HCT116 (cell line): ENCODE measurements at regions not wholly inside any gene's neighbourhood (a gene's known extent, or its start where the extent isn't known, plus 50 kb on each side); places are given as distances from the start of the nearest gene placed in this dataset.

ENCODE experiments used
- EZH2 ChIP-seq: fragments of 200-600 bp; sonication (generic); IDR thresholded peaks from 2 replicates; pipeline ENCODE4 v1.6.1; 2017; ENCODE audit warnings: antibody characterized with exemption, mixed run types
- EZH2phosphoT487 ChIP-seq: fragments of 200-600 bp; IDR thresholded peaks from 2 replicates; pipeline ENCODE4 v1.6.1; 2018; ENCODE audit warnings: antibody characterized with exemption, borderline replicate concordance
- POLR2A ChIP-seq: IDR thresholded peaks from 2 replicates; pipeline ENCODE4 v1.7.0; 2011; ENCODE audit warnings: borderline replicate concordance; ENCODE audit not compliant: insufficient read depth, insufficient read length; ENCODE audit errors: extremely low read depth
- POLR2AphosphoS5 ChIP-seq: IDR thresholded peaks from 2 replicates; pipeline ENCODE4 v1.6.1; 2011; ENCODE audit warnings: mild to moderate bottlenecking, low read depth, low read length, moderate library complexity
- SIN3A ChIP-seq: IDR thresholded peaks from 2 replicates; pipeline ENCODE4 v1.6.1; 2012; ENCODE audit warnings: low read depth
- SP1 ChIP-seq: IDR thresholded peaks from 2 replicates; pipeline ENCODE4 v1.6.1; 2012; ENCODE audit warnings: low read depth
- TCF7L2 ChIP-seq: IDR thresholded peaks from 2 replicates; pipeline ENCODE4 v1.7.0; 2011; ENCODE audit warnings: borderline replicate concordance, inconsistent platforms; ENCODE audit not compliant: insufficient read depth, insufficient read length; ENCODE audit errors: extremely low read depth
- YY1 ChIP-seq: IDR thresholded peaks from 2 replicates; pipeline ENCODE4 v1.6.1; 2011; ENCODE audit warnings: low read length, low read depth, moderate library complexity, mild to moderate bottlenecking; ENCODE audit not compliant: insufficient replicate concordance; ENCODE audit errors: extremely low read depth
- ZFX ChIP-seq: fragments of 450-650 bp; IDR thresholded peaks from 2 replicates; pipeline ENCODE4 v1.6.1; 2017
- TF ChIP-seq, protein P1 (sequence below), 3 experiments: fragments of 200-600 bp in 1 of 3; sonication (generic) in 1 of 3; IDR thresholded peaks in 2 of 3; conservative IDR thresholded peaks in 1 of 3; 2 replicates each; pipeline ENCODE4 v1.5.1; 2012 to 2017; ENCODE audit warnings: low read depth in 2 of 3, low read length in 2 of 3, antibody characterized with exemption in 1 of 3, borderline replicate concordance in 1 of 3, control low read depth in 1 of 3, mild to moderate bottlenecking in 1 of 3, mixed read lengths in 1 of 3, mixed run types in 1 of 3, moderate library complexity in 1 of 3; ENCODE audit not compliant: insufficient read depth in 1 of 3
- TF ChIP-seq, protein P2 (sequence below): IDR thresholded peaks from 2 replicates; pipeline ENCODE4 v1.6.1; 2012

- no peak for TF ChIP-seq POLR2A
- no peak for TF ChIP-seq SIN3A
- TF ChIP-seq, protein P1, sequence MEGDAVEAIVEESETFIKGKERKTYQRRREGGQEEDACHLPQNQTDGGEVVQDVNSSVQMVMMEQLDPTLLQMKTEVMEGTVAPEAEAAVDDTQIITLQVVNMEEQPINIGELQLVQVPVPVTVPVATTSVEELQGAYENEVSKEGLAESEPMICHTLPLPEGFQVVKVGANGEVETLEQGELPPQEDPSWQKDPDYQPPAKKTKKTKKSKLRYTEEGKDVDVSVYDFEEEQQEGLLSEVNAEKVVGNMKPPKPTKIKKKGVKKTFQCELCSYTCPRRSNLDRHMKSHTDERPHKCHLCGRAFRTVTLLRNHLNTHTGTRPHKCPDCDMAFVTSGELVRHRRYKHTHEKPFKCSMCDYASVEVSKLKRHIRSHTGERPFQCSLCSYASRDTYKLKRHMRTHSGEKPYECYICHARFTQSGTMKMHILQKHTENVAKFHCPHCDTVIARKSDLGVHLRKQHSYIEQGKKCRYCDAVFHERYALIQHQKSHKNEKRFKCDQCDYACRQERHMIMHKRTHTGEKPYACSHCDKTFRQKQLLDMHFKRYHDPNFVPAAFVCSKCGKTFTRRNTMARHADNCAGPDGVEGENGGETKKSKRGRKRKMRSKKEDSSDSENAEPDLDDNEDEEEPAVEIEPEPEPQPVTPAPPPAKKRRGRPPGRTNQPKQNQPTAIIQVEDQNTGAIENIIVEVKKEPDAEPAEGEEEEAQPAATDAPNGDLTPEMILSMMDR (IDR thresholded peaks at IDR 0.05 in 2 of 3, conservative IDR thresholded peaks at IDR 0.05 in 1 of 3; ENCODE audit: borderline replicate concordance in 1 of 3, insufficient read depth in 1 of 3, low read depth in 2 of 3, low read length in 2 of 3), result no peak
- no peak for TF ChIP-seq EZH2phosphoT487
- TF ChIP-seq TCF7L2, result no peak
- TF ChIP-seq POLR2AphosphoS5, result no peak
- TF ChIP-seq ZFX, result no peak
- TF ChIP-seq SP1, result no peak
- no peak for TF ChIP-seq EZH2
- TF ChIP-seq, protein P2, sequence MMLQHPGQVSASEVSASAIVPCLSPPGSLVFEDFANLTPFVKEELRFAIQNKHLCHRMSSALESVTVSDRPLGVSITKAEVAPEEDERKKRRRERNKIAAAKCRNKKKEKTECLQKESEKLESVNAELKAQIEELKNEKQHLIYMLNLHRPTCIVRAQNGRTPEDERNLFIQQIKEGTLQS, result no peak
- TF ChIP-seq YY1, result no peak
These were observed 371.6 kb upstream of the LRP1B start for GRCh38 chr2:142502402-142502801.
